Spleen (tissue), 11 donors: ENCODE measurements at regions not wholly inside any gene's neighbourhood (a gene's known extent, or its start where the extent isn't known, plus 50 kb on each side); places are given as distances from the start of the nearest gene placed in this dataset.
A peak's percentile ranks its signal among the peaks of the same experiment; 100 is the strongest.

ENCODE experiments used
- DNase-seq: peaks from one replicate; pipeline ENCODE4 v3.0.0-alpha.2; 2020
- H3K27ac ChIP-seq, 8 donors: fragments of 200-600 bp; sonication (generic) in 7 of 8; 1 replicate in 4 of 8; 2 replicates in 4 of 8; pipeline versions ENCODE4 v1.5.0 to v1.8.0; 2016 to 2021; ENCODE audit warnings: inconsistent platforms in 4 of 8, mild to moderate bottlenecking in 4 of 8, moderate library complexity in 1 of 8
- H3K27me3 ChIP-seq, 7 donors: fragments of 200-600 bp; sonication (generic) in 6 of 7; replicated peaks in 1 of 7; 1 replicate in 4 of 7; 2 replicates in 3 of 7; pipeline versions ENCODE4 v1.5.0 to v1.8.0; 2016 to 2021; ENCODE audit warnings: inconsistent platforms in 3 of 7, mild to moderate bottlenecking in 1 of 7
- H3K36me3 ChIP-seq, 6 donors: fragments of 200-600 bp; sonication (generic) in 5 of 6; 1 replicate in 4 of 6; 2 replicates in 2 of 6; pipeline versions ENCODE4 v1.5.0 to v1.8.0; 2016 to 2021; ENCODE audit warnings: inconsistent platforms in 2 of 6
- H3K4me1 ChIP-seq, 6 donors: fragments of 200-600 bp; sonication (generic) in 5 of 6; 1 replicate in 3 of 6; 2 replicates in 3 of 6; pipeline versions ENCODE4 v1.5.0 to v1.8.0; 2016 to 2021; ENCODE audit warnings: inconsistent platforms in 3 of 6
- H3K4me3 ChIP-seq, 8 donors: fragments of 200-600 bp; sonication (generic) in 7 of 8; 1 replicate in 4 of 8; 2 replicates in 4 of 8; pipeline versions ENCODE4 v1.5.0 to v1.8.0; 2016 to 2021; ENCODE audit warnings: inconsistent platforms in 4 of 8, mild to moderate bottlenecking in 4 of 8, moderate library complexity in 2 of 8
- H3K9me3 ChIP-seq, 8 donors: fragments of 200-600 bp; sonication (generic) in 7 of 8; 1 replicate in 4 of 8; 2 replicates in 4 of 8; pipeline versions ENCODE4 v1.5.0 to v1.8.0; 2016 to 2021; ENCODE audit warnings: inconsistent platforms in 4 of 8
- POLR2A ChIP-seq, 3 donors: fragments of 450-650 bp; IDR thresholded peaks; one replicate each; pipeline ENCODE4 v1.5.1; 2017; ENCODE audit warnings: antibody characterized with exemption in 3 of 3, mild to moderate bottlenecking in 1 of 3
- POLR2AphosphoS5 ChIP-seq, 3 donors: sonication (generic); formaldehyde crosslinking; IDR thresholded peaks; one replicate each; pipeline ENCODE4 v1.5.1; 2017; ENCODE audit warnings: antibody characterized with exemption in 3 of 3
- WGBS, 5 donors: extraction: QIAGEN DNeasy Blood & Tissue Kit in 3 of 5; methylation state at CpG; one replicate each; pipeline versions ENCODE4 v1.1.5 to v1.1.7; 2013 to 2018; 5-methylcytosine and 5-hydroxymethylcytosine counted together
- intact Hi-C: fragments of 100-400 bp; cut with DNase I; formaldehyde crosslinking; loops from one replicate; pipeline ENCODE4 v1.15.0; 2023; ENCODE audit warnings: low total_unique reads
- TF ChIP-seq, protein P1 (sequence below), 11 experiments: fragments of 200-600 bp in 7 of 11; fragments of 450-650 bp in 4 of 11; sonication (generic) in 4 of 11; IDR thresholded peaks in 8 of 11; conservative IDR thresholded peaks in 3 of 11; 1 replicate in 7 of 11; 2 replicates in 4 of 11; pipeline versions ENCODE4 v1.4.0 to v1.8.0; 2016 to 2021; ENCODE audit warnings: antibody characterized with exemption in 11 of 11, inconsistent platforms in 4 of 11, mild to moderate bottlenecking in 1 of 11
- donor health status: healthy with polysubstance abuse.
- donor health status: DM: no; HTN: no; CAD: no; lungs with moderate emphysema.
- donor health status: DM: no; HTN: no; CAD: no.
- donor health status: Bipolar disorder and iron deficiency.
- donor health status: healthy.
- donor health status: DM: no; HTN: no; CAD: no.
- donor health status: DM: yes; HTN: yes; CAD: no.

DNA sequence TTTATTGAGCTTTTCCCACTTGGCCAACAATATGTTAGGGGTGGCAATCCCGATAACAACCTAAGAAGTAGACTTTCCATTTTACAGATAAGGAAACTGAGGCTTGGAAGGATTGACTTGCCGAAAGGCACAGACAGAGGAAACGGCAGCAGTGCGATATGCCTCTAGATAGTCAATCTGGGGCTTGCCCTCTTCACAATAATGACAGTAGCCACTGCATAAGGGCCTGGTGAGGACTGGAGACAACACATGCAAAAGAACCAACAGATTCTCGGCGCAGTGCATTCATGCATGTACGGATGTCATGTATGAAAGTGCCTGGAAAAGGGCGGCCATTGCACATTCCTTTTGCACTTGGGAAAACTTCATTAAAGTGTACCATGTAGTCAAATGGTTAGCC, 811.2 kb downstream of the RNF144A start:
- H3K9me3 ChIP-seq = no peaks in the 10 kb centered on the region
- 84 to 96% (median 93%) methylated on average over 8 of the region's 8 CpGs for WGBS, 5 donors
- peaks cover 0 to 27% (median 0%) of the 10 kb centered on the region in 6 donors for H3K4me1 ChIP-seq
- TF ChIP-seq, protein P1, sequence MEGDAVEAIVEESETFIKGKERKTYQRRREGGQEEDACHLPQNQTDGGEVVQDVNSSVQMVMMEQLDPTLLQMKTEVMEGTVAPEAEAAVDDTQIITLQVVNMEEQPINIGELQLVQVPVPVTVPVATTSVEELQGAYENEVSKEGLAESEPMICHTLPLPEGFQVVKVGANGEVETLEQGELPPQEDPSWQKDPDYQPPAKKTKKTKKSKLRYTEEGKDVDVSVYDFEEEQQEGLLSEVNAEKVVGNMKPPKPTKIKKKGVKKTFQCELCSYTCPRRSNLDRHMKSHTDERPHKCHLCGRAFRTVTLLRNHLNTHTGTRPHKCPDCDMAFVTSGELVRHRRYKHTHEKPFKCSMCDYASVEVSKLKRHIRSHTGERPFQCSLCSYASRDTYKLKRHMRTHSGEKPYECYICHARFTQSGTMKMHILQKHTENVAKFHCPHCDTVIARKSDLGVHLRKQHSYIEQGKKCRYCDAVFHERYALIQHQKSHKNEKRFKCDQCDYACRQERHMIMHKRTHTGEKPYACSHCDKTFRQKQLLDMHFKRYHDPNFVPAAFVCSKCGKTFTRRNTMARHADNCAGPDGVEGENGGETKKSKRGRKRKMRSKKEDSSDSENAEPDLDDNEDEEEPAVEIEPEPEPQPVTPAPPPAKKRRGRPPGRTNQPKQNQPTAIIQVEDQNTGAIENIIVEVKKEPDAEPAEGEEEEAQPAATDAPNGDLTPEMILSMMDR (IDR thresholded peaks at IDR 0.05 in 8 of 11, conservative IDR thresholded peaks at IDR 0.05 in 3 of 11) = no peak
- TF ChIP-seq POLR2A (IDR thresholded peaks at IDR 0.05) (no peak), POLR2AphosphoS5 (IDR thresholded peaks at IDR 0.05) (no peak)
- no peaks in the 10 kb centered on the region for H3K36me3 ChIP-seq
- no peaks in the 10 kb centered on the region for H3K27me3 ChIP-seq
- intact Hi-C loops = no loop called here
- peak overlapping the region in 4 of 8 donors; percentile 7 to 60 (median 10) for H3K4me3 ChIP-seq
- peak overlapping the region in 5 of 8 donors; percentile 18 to 79 (median 70) for H3K27ac ChIP-seq
- no peak for DNase-seq

DNA sequence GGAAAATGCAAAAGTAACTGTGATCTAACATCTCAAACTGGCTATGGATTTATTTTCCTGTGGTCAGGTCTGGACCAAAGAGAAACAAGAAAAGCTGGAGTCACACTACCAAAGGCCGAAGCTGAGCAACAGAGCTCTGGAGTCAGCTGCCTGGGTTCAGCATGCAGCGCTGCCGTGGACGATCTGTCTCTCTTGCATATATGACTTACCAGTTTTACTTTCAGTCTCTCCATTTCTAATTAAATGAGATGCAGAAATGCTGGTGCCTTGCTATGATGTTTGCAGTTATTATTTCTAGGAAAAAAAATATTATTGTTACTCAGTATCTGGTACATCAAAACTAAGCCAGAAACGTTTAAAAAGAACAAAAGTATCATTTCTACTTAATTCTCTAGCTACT, 813.2 kb downstream of the RNF144A start:
- WGBS, 5 donors = 68 to 78% (median 71%) methylated on average over 5 of the region's 5 CpGs
- peak in 1 of 3 donors; percentile 26 for TF ChIP-seq POLR2AphosphoS5 (IDR thresholded peaks at IDR 0.05)
- TF ChIP-seq, protein P1 (IDR thresholded peaks at IDR 0.05 in 8 of 11, conservative IDR thresholded peaks at IDR 0.05 in 3 of 11) = no peak

DNA sequence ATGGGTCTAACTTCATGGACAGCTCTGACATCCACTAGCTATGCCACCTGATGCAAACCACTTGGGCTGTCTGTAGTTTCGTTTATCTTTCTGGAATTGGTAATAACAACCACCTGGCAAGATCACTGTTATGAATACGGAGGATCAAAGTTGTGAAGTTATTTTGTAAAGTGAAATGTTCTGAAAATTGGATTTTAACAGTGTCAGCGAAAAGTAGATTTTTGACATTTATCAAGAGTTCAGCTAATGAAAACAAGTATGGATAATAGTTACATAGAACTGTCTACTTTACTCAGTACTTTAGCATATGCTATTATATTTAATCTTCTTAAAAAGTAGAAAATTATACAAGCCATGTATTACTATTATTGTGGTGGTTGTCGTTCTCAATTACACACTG, 813.8 kb downstream of the RNF144A start:
- no peaks in the 10 kb centered on the region for H3K27me3 ChIP-seq
- H3K9me3 ChIP-seq = no peaks in the 10 kb centered on the region
- no peak for DNase-seq
- peak overlapping the region in 6 of 8 donors; percentile 16 to 79 (median 70) for H3K27ac ChIP-seq
- peaks cover 0 to 19% (median 0%) of the 10 kb centered on the region in 6 donors for H3K4me1 ChIP-seq
- intact Hi-C loops = no loop called here
- TF ChIP-seq, protein P1 (IDR thresholded peaks at IDR 0.05 in 8 of 11, conservative IDR thresholded peaks at IDR 0.05 in 3 of 11) = no peak
- TF ChIP-seq POLR2AphosphoS5 (IDR thresholded peaks at IDR 0.05) (no peak), POLR2A (IDR thresholded peaks at IDR 0.05) (no peak)
- H3K4me3 ChIP-seq = peak overlapping the region in 3 of 8 donors; percentile 2 to 60 (median 13)
- whole genome bisulfite sequencing, 5 donors = 81 to 90% (median 85%) methylated on average over 4 of the region's 4 CpGs
- H3K36me3 ChIP-seq = no peaks in the 10 kb centered on the region

More for the DNA sequence above, 813.2 kb downstream of the RNF144A start:
- intact Hi-C loops = no loop called here
- H3K9me3 ChIP-seq = no peaks in the 10 kb centered on the region
- H3K4me3 ChIP-seq = peak overlapping the region in 3 of 8 donors; percentile 2 to 60 (median 13)
- no peaks in the 10 kb centered on the region for H3K27me3 ChIP-seq
- peaks cover 0 to 19% (median 0%) of the 10 kb centered on the region in 6 donors for H3K4me1 ChIP-seq
- peak overlapping the region in 6 of 8 donors; percentile 16 to 79 (median 70) for H3K27ac ChIP-seq
- H3K36me3 ChIP-seq = no peaks in the 10 kb centered on the region
- no peak for DNase-seq

DNA sequence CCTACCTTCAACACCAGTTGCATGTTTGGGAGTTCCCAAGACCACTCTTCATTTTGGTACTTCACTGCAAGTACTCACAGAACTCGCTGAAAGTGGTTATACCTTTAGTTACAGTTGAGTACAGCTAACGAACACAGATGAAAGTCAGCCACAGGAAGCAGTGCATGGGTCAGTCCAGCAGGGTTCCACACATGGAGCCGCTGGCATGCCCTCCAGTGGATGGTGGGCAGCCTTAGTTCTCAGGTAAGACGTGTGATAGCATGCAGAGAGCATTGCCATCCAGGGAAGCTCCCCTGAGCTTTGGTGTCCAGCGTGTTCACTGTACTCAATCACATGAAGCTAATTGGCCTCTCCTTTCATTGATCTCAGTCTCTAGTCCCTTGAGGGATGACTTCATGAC, 815.3 kb downstream of the RNF144A start:
- WGBS, 5 donors = 73 to 94% (median 90%) methylated on average over 5 of the region's 5 CpGs
- peak overlapping the region in 3 of 8 donors; percentile 5 to 73 (median 21) for H3K27ac ChIP-seq

More for the DNA sequence above, 815.3 kb downstream of the RNF144A start:
- intact Hi-C loops = no loop called here
- Histone ChIP-seq H3K4me1 (peaks cover 0 to 19% (median 0%) of the 10 kb centered on the region in 6 donors), H3K9me3 (no peaks in the 10 kb centered on the region), H3K36me3 (no peaks in the 10 kb centered on the region), H3K27me3 (no peaks in the 10 kb centered on the region), H3K4me3 (no peak overlapping the region)
- peak in 1 of 3 donors; percentile 19 for TF ChIP-seq POLR2AphosphoS5 (IDR thresholded peaks at IDR 0.05)
- TF ChIP-seq, protein P1 (IDR thresholded peaks at IDR 0.05 in 8 of 11, conservative IDR thresholded peaks at IDR 0.05 in 3 of 11) = no peak
- no peak for TF ChIP-seq POLR2A (IDR thresholded peaks at IDR 0.05)
- DNase-seq = no peak
